ENCODE measurements at regions not wholly inside any gene's neighbourhood (a gene's known extent, or its start where the extent isn't known, plus 50 kb on each side); places are given as distances from the start of the nearest gene placed in this dataset.
"Not testable (repeated sequence)": the region's sequence is repeated elsewhere in the genome, so short reads cannot be mapped to it uniquely, and the experiment has no call there.

DNA sequence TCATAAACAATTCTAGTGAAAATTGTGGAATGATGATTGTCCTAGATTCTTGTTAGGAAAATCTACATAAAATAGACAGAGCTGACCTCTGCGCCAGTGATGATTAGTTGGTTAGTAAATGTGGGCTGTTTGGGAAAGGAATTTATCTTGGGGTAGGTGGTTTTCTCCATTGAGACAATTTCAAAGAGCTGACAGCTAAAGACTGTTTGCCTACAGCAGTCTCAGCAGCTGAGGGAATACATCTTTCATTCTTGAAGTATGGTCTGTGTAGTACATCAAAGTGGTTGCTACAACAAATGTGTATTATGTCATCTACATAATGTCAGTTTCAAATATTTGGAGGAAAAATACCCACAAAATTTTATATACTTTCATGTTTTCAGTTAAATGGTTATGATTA is 117.2 kb upstream of the TRPC4 start:
- no peak for DNase-seq

DNA sequence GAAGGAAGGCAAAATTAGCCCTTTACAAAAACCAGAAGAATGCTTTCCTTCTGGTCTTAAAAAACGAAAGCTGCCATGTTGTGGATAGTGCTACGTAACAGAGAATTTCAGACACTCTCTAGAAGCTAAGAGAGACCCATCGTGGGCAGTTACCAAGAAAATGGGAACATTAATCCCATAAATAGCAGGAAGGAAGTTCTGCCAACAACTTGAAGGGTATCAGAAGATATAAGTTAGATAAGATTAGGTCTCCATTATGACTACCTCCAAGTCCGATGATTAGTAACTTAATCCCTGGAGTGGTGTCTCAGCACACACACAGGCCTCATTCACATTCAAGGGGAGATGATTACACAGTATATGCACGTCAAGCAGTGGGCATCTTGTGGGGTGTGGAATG is 115.7 kb upstream of the TRPC4 start:
- DNase-seq: no peak

DNA sequence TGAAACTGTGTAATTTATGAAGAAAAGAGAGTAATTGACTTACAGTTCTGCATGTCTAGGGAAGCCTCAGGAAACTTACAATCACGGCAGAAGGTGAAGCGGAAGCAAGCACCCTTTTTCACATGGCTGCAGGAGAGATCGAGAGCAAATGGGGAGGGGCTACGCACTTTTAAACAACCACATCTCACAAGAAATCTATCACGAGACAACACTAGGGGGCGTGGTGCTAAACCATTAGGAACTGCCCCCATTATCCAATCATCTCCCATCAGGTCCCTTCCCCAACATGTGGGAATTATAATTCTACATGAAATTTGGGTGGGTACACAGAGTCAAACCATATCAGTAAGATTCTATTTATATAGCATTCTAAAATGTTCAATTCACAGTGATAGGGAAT is 114.8 kb upstream of the TRPC4 start:
- no peak for DNase-seq

DNA sequence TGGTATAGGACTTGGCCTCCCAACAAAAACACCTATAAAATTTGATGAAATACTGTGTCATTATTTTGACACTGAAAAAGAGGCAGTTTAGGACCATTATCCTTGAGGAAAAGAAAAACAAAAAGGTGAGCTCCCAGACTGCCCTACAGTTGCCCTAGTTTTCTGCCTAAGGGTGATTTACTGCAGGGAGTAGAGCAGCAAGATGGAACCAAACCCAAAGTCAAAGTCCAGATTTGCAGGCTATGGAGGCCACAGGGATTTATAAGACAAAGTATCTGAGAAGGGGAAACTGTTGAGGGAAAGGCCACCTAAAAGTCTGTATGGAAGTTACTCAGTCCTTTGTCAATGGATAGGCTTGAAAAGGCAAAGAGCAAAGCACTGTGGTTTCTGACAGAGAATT is 112.4 kb upstream of the TRPC4 start:
- no peak for DNase-seq

DNA sequence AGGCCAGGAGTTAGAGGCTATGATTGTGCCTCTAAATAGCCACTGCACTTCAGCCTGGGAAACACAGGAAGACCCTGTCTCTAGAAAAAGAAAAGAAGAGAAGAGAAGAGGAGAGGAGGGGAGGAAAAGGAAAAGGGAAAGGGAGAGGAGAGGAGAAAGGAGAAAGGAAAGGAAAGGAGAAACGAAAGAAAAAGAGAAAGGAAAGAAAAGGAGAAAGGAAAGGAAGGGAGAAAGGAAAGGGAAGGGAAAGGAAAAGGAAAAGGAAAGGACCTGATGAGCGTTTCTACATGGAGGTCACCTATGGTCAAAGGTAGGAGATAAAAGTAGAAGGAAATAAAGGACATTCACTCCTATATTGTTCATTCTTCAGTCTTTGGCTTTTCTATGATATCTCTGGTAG is 109.1 kb upstream of the TRPC4 start:
- DNase-seq: no peak

DNA sequence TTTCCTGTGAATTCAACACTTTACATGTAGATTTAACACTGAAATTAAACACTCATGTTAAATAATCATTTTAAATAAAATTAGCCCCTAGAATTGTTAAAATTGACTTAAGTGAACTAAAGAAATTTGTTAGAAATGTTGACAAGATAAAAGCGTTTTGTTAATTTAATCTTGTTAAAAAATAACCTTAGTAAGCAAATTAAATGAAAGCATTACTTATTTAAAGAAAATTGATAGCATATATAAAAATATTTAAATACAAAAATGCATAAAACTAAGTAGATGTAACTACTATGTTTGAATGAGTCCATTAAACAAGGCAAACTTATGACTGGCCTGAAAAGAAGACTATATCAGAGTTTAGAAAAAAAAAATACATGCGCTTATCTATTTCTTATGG is 99.0 kb upstream of the TRPC4 start:
- no peak for DNase-seq

DNA sequence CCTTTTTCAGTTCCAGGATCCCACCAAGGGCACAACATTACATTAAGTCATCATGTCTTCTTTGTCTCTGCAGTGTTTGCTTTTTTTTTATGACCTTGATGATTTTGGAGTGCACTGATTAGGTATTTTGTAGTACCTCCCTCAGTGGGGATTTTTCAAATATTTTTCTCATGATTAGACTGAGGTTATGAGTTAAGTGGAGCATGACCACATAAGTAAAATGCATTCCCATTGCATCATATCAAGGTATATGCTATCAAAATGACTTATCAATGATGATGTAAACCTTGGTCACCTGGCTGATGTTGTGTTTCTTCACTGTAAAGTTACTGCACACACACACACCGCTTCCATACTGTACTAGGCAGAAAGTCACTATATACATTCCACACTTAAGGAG is 96.7 kb upstream of the TRPC4 start:
- DNase-seq: no peak

DNA sequence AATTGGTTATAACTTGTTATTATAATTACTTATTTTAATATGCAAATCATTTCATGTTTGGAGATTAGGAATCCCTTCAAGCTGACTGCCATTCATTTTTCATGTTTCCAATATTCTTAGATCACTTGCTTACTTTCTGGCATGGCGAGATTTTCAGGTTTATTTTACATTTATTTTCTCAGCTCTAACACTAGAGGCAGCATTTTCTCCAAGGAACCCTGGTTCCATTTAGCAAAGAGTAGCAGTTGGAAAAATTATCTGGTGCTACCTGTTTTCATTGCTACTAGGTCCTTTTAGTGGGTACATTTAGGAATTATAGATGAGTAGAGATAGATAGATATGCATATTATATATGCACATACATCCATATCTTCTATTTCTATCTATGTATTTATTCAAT is 90.9 kb upstream of the TRPC4 start:
- DNase-seq: no peak

DNA sequence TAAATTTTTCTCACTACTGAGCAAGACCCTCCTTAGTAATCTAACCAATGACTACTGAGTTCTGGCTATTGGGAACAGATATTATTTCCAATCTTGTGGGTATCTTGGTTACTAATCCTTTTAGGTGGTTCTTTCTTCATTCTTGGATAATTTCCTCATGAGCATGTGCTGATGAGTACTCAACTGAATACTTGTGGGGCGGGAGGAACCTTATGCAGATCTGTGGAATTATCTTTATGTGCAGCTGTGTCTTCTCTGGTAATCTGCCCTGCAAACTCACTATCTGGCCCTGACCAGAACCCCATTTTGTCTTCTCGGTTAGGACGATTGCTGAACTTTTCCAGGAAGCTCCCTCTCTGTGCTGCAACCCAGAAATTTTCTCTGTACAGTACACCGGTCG is 89.7 kb upstream of the TRPC4 start:
- no peak for DNase-seq

DNA sequence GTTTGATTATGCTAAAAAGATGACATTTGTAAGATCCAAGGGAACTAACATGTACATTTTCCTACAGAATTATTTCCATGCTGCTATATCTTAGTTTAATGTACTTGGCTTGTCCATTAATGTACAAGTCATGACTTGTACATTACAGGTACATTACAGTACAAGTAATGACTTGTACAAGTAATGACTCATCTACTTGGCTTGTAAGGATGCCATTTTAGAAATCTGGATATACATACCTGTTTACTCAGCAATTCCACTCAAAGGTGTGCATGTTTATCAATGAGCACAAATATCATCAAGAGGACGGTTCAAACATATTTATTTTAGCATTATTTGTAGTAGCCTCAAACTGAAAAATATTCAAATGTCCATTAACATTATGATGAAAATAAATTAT is 87.0 kb upstream of the TRPC4 start:
- no peak for DNase-seq

DNA sequence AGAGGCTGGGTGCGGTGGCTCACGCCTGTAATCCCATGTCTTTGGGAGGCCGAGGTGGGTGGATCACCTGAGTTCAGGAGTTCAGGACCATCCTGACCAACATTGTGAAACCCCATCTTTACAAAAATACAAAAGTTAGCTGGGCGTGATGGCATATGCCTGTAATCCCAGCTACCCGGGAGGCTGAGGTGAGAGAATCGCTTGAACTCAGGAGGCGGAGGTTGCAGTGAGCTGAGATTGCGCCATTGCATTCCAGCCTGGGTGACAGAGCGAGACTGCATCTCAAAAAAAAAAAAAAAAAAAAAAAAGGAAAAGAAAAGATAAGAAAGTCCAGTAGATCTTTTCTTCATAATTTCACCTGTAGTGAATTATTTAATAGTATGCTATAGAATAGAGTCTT is 85.0 kb upstream of the TRPC4 start:
- DNase-seq: not testable (repeated sequence)

DNA sequence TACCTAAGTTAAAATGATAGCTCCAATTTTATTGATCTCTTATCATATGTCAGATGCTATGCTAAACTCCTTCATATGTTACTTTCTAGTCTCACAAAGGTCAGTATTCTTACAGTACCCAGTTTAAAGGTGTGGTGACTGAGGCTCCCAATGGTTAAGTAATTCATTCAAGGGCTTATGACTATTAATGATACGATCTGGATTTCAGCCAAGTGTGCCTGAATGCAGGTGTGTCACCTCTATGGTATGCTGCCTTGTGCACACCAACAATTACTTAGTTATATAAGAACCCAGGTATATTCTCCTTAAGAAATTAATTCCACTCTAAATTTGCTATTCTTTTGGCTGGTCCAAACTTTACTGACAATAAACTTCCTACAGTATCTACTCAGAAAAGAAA is 84.6 kb upstream of the TRPC4 start:
- no peak for DNase-seq

DNA sequence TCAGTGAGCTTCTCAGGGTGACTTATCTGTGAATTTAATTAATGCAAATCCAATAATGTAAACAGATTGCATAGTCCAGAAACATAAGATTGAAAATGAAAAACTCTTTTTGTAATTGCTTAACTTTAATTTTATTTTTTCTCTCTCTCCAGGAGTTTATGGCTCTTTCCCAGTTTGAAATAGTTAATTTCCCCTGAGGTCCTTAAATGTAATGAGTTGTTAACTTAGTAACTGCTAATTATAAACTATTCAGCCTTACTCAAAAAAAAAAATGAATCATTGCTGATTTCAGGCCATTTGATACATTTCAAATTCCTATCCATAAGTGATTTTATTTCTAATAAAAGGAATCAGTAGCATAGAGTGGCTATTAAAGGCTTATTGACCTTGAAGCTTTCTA is 84.1 kb upstream of the TRPC4 start:
- DNase-seq: no peak

DNA sequence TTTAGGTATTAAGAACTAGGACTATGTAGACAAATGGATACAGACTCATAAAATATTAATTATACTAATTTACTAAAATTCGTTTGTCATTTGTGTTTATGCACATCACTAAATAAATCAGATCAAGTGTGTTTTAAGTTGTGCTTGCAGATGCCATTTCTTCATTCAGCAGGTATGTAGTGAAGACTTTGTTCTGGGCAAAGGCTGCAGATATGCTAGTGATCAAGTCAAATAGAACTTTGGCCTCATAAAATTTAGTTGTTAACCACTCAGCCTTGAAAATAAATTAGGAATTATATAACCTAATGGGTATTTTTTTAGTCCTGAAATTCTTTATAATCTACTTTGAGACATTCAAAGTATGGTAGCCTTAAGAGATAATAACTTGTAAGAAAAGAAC is 80.4 kb upstream of the TRPC4 start:
- DNase-seq: no peak

DNA sequence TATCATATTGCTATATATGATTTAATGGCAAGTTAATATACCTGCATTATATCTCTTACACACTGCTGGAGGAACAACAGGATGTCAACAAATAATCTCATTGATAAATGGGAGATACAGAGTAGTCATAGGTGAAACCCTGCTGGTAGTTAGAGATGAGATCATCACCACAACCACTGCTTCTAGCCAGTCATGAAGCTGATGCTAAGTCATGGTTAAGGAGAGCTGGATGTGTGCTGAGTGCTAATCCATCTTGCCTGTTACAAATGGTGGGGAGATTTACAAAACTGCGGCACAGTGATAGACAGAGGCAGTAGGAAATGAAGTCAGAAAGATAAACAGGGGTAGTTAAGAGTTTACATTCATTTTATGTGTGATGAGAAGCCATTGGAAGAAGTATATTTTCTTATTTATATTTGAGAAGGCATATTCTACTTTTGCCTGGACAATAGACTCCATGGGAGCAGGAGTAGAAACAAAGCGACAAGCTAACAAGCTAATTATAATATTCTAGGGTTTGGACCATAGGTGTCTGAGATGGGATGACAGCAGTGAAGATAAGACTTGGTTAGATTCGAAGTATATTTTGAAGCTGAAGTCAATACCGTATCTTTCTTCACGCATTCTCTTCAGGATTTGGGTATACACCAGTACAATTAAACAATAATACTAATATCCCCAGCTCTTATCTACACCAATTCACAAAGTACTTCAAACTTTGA is 78.0 kb upstream of the TRPC4 start:
- DNase-seq: no peak

DNA sequence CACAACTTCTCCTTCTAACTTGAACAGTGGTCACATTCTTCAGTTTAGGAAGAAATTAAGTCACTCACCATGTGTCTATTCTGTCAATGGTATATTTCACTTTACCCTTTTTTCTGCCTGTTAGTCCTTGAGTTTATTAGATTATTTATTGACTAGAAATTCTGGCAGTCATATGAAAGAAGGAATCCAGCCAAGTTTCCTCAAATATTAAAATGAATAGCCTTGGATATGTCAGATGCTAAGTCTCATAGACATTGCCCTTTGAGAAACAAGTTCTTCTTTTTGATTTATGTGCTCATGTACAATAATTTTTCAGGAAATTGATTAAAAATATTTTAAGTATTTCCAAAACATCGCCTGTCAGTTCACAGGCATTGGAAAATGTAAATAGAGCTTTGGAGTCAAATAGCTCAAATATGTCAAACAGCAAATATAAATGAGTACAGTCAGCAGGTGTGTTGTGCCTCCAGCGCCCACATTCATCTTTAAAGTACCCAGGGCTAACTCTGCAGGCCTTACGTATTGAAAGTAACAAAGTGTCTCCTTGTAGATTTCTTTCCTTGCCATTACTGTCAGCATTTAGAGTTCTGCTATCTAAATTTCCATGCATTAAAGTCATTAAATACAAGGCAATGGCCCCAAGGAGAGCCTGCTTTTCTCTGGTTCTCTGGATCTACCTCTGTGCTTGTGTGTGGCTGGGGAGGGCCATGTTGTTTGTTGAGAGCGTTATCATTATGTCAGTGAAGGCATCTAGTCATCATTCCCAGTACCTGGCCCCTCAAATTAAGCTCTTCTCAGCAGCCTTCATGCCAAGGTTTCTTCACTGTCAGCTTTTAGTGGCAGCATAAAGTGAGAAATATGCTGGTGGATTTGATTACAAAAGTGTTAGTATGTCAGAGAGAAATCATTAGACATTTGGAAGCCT is 76.3 kb upstream of the TRPC4 start:
- DNase-seq: no peak

DNA sequence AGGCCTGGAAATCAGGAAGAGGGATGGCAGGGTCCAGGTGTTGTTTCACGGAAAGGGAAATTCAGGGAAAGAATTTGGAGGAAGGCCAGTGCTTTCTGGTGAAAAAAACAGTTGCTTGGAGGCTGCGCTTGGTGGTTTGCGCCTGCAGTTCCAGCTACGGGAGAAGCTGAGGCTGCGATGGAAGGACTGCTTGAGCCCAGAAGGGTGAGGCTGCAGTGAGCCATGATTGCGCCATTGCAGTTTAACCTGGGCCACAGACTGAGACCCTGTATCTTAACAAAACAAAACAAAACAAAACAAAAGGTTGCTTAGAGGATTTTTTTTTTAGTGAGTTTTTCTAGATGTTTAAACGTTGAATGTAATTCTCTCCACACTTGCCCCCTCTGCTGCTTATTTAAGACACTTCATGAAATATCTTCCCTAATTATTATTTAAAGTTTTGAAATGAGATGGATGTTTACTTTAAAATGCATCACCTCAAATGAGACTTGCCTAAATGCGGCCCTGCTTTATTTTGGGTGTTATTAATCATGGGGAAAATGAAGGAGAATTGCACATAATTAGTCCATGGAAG is 75.4 kb upstream of the TRPC4 start:
- DNase-seq: no peak

DNA sequence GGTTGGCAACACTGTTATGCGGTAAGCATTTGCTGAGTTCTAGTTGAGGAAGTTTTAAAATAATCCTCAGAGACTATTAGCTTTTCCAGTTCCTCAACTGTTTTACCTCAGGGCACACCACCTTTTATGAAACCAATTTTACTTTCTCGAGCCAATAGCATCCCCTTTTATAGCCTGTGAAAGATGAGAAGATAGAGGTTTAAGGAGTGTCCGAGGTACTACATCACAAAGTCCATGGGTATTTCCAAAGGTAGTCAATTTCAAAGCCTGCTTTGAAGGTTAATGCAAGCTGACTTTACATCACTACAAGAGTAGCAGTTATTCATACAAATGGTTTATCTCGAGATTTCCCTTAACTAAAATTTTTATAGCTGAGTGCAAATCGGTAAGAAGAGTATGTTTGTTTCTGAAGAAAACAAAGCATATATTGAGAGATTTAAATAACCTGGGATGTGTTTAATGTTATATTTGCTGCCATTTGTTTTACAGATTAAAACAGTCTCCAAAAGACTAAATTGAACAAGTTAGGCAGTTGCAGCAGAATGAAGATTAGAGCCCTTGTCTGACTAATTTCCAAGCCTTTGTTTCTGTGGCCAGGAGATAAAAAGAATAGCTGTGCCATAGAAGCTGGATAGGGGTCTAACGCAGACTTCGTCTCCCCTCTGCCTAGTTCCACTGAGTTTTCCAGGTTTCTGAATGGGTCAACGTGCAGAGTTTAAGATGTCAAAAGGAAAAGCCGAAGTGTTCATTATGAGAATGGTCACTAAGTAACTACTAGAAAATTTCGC is 74.7 kb upstream of the TRPC4 start:
- no peak for DNase-seq

DNA sequence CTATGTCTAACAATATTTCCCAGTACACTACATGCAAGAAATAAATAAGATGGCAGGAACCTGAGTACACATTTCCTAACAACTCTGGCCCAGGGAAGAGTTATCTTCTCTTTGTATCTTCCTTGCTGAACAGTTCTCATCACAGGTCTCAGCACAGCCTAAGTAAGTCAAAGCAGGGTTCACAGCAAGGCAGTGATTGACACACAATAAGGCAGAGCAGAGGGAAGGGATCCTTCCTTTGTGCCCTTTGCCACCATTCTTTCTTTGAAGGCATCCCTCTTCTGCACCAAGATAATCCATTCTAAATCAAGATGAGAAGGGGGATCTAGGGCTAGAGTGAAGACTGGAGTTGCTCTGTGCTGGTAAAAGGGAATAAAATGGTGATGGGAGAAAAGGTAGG is 73.4 kb upstream of the TRPC4 start:
- no peak for DNase-seq

DNA sequence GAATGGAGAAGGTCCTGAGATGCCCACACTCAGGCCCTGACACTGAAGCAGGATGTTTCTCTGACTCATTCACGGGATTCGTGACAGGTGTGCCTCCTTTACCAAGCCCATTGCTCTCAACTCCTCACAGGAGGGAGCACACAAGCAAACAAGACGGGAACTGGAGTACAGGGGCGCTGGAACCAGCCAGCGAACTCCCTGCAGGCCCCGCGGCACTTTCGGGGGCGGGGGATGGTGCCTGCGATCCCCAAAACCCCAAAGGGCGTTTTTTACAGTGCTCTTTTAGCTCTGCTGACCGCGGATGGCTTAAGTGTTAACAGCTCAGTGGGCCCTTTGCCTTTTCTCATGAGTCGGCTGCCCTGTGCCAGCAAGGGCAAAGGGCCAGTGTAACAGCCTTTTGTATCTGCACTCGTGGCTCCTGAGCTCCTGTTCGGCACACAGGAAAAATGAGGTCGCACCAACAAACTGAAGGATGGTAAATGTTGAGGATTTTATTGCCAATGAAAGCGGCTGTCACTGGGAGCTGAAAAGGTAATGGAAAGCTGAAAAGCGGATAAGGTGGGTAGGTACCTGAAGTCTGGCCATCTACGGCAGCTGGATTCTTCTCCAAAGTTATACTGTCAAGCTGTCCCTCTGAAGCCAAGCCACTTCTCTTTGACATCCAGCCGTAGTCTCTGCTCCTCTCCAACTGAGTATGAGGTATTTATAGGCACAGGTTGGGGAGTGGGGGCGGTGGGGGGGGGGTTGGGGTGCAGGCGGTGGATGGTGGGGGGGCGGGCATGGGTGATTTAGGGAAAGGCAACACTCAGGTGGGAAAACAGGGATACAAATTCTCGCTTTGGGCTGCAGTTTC is 65.0 kb upstream of the TRPC4 start:
- no peak for DNase-seq

DNA sequence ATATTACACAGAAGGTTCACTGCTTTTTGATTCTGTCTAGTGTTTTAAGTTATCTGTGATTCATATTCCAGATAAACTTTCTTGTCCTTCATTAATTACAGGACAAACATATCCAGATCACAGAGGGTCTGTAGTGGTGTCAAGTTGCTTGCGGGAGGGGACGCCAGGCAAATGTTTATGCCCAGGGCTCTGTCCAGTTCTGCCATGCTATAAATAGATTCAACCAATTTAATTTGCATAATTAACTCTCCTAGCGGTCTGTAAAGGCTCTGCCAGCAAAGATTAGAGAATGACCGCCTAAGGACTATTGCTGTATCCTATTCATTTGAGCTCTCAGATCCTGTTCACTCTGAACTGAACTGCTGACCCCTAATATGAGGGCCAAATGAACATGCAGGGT is 59.7 kb upstream of the TRPC4 start:
- no peak for DNase-seq

DNA sequence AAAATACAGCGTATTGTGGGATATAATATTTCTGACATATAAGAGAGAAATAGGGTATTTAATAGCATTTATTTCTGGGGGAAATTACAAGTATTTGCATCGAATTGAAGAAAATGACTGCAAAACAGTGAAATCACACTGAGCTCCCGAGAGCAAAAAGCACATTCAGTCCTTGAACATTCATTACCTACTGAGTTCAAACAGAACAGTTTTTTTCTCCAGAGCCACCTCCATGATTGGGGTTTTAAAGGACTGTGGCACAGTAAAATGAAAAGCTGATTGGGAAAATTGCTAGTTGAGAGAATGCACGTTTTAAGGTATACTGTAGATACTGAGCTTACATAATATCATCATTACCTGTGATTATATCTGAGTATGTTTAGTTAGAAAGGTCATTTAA is 58.0 kb upstream of the TRPC4 start:
- no peak for DNase-seq
